Mucosa of descending colon (tissue), 3 donors: ENCODE measurements at regions not wholly inside any gene's neighbourhood (a gene's known extent, or its start where the extent isn't known, plus 50 kb on each side); places are given as distances from the start of the nearest gene placed in this dataset.

ENCODE experiments used
- ATAC-seq: fragments of 200-7000 bp; cut with Tn5 transposase; one replicate; pipeline ENCODE4 v1.9.1; 2020; ENCODE audit warnings: mild to moderate bottlenecking, moderate library complexity
- DNase-seq, 3 donors: peaks; one replicate each; pipeline ENCODE4 v3.0.0-alpha.2; 2020
- H3K36me3 ChIP-seq: fragments of 200-600 bp; one replicate; pipeline ENCODE4 v1.8.0; 2021; ENCODE audit warnings: low read depth, mild to moderate bottlenecking
- H3K4me1 ChIP-seq: fragments of 200-600 bp; one replicate; pipeline ENCODE4 v1.8.0; 2021; ENCODE audit warnings: low read depth, mild to moderate bottlenecking
- H3K4me3 ChIP-seq: fragments of 200-600 bp; one replicate; pipeline ENCODE4 v1.8.0; 2021; ENCODE audit warnings: mild to moderate bottlenecking
- H3K9me3 ChIP-seq: fragments of 200-600 bp; one replicate; pipeline ENCODE4 v1.8.0; 2021; ENCODE audit warnings: mild to moderate bottlenecking
- intact Hi-C, 2 donors: fragments of 100-400 bp; cut with DNase I in 1 of 2; cut with micrococcal nuclease in 1 of 2; formaldehyde crosslinking; loops; one replicate each; pipeline versions ENCODE4 v1.11.0 to v1.11.1; 2022; cut with DNase I, micrococcal nuclease
- TF ChIP-seq, protein P1 (sequence below): fragments of 200-600 bp; IDR thresholded peaks from one replicate; pipeline ENCODE4 v1.8.0; 2022; ENCODE audit warnings: antibody characterized with exemption, mild to moderate bottlenecking
- donor health status: DM: no; HTN: no; CAD: no; lungs with moderate emphysema.
- donor health status: DM: no; HTN: no; CAD: no.
- donor health status: DM: no; HTN: yes; CAD: no.

DNA sequence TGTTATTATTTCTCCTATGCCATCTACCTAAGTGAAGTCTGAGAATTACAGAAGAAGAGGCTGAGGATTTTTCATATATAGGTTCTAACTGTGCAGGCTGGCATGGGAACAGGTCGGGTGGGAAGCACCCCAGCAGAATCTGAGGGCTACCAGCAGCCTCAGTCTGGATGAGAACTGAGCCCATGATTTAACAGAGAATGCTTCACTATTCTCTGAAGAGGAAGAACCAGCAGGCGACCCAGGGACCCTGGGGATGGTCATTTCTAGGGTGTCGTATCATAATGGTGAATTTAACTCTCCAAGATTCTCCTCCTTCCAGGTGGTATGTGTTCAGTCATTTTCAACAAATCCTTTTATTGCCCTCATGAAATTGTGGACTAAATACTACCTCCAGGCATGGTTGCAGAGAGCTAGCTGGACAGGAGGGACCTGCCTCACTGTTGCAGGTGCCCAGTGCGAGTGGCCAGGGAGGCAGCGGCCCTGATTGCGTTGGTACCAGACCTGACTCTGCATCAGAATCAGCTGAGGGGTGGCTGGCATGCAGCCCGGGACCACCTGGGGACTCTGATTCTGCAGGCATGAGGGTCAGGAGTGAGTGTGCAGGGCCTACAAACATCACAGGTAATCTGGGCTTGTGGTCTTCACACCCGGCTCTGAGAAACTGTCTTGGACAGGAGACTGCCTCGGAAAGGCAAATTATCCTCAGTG, 272.2 kb downstream of the TSN start:
- no peak for DNase-seq
- Histone ChIP-seq H3K9me3 (no peaks in the 10 kb centered on the region), H3K36me3 (no peaks in the 10 kb centered on the region), H3K4me3 (no peak overlapping the region), H3K4me1 (no peaks in the 10 kb centered on the region)
- intact Hi-C loops = no loop called here
- TF ChIP-seq, protein P1, sequence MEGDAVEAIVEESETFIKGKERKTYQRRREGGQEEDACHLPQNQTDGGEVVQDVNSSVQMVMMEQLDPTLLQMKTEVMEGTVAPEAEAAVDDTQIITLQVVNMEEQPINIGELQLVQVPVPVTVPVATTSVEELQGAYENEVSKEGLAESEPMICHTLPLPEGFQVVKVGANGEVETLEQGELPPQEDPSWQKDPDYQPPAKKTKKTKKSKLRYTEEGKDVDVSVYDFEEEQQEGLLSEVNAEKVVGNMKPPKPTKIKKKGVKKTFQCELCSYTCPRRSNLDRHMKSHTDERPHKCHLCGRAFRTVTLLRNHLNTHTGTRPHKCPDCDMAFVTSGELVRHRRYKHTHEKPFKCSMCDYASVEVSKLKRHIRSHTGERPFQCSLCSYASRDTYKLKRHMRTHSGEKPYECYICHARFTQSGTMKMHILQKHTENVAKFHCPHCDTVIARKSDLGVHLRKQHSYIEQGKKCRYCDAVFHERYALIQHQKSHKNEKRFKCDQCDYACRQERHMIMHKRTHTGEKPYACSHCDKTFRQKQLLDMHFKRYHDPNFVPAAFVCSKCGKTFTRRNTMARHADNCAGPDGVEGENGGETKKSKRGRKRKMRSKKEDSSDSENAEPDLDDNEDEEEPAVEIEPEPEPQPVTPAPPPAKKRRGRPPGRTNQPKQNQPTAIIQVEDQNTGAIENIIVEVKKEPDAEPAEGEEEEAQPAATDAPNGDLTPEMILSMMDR = no peak
- ATAC-seq = no peak

DNA sequence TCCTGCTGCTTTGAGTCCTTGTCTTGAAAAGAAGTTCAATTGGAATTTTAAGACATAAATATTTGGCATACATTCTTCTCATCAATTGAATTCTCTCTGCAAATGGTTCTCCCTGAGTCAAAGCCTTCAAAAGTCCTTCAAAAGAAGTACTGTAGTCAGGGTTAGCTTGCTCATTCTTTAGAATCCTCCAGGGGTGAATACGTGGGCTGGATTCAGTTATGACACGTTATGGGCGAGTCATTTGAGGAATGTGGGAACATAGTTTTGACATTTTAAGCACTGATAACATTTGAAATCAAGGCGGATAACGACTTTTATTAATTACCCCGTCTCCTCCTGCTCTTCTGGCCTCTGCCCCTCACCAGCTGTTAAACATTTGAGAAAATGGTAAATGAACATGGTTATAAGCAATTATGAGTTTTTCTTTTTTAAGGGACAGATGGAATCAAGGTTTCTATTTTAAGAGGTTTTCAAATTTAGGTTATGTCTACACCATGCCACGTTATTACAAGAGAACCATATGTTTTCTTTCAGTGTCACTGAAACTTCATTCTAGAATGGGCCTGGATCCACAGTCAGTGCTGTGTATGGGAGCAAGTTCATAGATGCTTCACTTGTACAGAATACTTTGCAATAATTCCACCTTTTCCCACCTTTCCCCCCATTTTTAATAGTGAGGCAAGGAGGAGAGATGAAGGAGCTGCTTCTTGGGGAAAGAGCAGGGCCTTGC, 273.1 kb downstream of the TSN start:
- no peak overlapping the region for H3K4me3 ChIP-seq
- H3K36me3 ChIP-seq = no peaks in the 10 kb centered on the region
- intact Hi-C loops = no loop called here
- no peaks in the 10 kb centered on the region for H3K4me1 ChIP-seq
- DNase-seq (no peak), ATAC-seq (no peak)
- TF ChIP-seq, protein P1 = no peak
- H3K9me3 ChIP-seq = no peaks in the 10 kb centered on the region

DNA sequence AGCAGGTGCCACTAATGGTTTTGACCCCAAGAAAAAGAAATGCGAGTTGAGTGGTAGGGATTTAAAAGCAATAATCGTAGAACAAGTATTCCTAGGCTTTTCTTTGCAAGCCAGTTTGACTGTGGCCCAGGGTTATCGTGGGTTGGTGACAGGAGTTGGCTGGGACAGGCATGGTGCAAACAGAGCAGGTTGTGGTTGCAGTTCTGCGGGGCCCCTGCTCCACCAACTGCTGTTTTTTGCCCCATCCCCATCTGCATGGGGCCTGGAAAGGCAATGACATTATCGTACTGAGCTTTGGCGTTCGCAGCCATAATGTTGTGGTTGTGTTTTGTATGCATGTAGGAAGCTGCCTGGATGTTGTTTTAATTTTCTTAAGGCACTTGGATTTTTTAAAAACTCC, 274.0 kb downstream of the TSN start:
- TF ChIP-seq, protein P1 = no peak
- Histone ChIP-seq H3K36me3 (no peaks in the 10 kb centered on the region), H3K4me3 (no peak overlapping the region), H3K4me1 (no peaks in the 10 kb centered on the region), H3K9me3 (no peaks in the 10 kb centered on the region)
- intact Hi-C loops = no loop called here
- DNase-seq = no peak
- no peak for ATAC-seq

DNA sequence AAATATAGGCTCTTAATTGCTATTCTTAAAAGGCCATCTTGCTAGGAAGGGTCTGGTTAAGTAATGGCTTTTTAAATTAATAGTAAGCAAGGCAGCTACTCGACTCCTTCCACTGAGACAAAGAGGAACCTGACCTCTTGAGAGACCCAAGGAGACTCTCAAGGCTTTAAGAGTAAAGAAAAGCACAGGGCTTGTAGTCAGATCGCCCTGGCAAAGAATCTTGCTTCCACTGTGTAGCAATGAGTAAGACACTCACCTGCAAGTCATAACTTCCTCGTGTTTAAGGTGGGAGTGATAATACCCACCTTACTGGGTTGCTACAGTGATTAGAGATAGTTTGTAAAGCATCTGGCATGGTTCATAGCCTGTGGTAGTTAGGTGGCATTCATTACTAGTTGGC, 274.5 kb downstream of the TSN start:
- no peaks in the 10 kb centered on the region for H3K36me3 ChIP-seq
- intact Hi-C loops = no loop called here
- DNase-seq (no peak), ATAC-seq (no peak)
- no peaks in the 10 kb centered on the region for H3K9me3 ChIP-seq
- TF ChIP-seq, protein P1 = no peak
- H3K4me3 ChIP-seq = no peak overlapping the region
- no peaks in the 10 kb centered on the region for H3K4me1 ChIP-seq

DNA sequence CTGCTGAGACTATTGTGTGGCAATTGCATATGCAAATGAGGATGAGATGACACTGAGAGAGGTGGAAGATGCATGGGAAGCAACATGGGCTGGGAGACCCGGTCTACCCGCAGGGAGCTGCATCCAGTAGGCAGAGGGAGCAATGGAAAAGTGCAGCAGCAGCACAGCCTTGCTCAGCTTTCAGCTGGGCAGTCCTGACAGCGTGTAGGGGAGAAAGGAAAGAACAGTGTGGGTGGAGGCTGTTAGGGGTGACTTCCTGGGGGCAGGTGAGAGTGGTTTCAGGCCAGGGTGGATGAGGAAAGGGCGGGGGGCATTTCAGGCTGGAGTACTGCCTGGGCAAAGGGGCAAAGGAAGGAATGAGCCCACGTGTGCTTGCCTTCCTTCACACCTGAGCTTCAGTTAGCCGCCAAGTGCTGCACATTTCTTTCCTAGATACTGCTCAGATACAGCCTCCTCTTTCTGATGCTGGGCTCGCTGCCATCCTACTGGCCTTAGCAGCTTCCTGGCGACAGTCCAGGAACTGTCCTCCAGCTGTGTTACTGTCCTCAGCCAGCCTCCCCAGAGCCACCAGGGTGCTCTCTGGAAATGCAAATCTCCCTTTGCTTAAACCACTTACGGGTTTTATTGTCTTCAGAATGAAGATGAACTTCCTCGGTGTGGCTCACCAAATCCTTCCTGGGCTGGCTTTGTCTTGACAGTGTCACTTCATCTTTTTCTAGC, 276.3 kb downstream of the TSN start:
- intact Hi-C loops = no loop called here
- Histone ChIP-seq H3K9me3 (no peaks in the 10 kb centered on the region), H3K4me1 (no peaks in the 10 kb centered on the region), H3K36me3 (no peaks in the 10 kb centered on the region), H3K4me3 (no peak overlapping the region)
- ATAC-seq (no peak), DNase-seq (no peak)
- TF ChIP-seq, protein P1 = no peak
